Omental fat pad (tissue), 3 donors: ENCODE measurements at regions not wholly inside any gene's neighbourhood (a gene's known extent, or its start where the extent isn't known, plus 50 kb on each side); places are given as distances from the start of the nearest gene placed in this dataset.

ENCODE experiments used
- ATAC-seq: fragments of 150-250 bp; one replicate; pipeline ENCODE4 v1.9.1; 2016; ENCODE audit warnings: mild to moderate bottlenecking, moderate library complexity; ENCODE audit not compliant: low FRiP score
- DNase-seq: peaks from one replicate; pipeline ENCODE4 v3.0.0-alpha.2; 2019; ENCODE audit warnings: low spot score
- CTCF ChIP-seq, 3 donors: fragments of 450-650 bp; IDR thresholded peaks; one replicate each; pipeline ENCODE4 v1.5.1; 2016 to 2017; ENCODE audit warnings: antibody characterized with exemption in 3 of 3, mild to moderate bottlenecking in 3 of 3, moderate library complexity in 2 of 3

GRCh38 chr6:169048185-169048864 is 205.3 kb downstream of the THBS2 start:
- no peak for TF ChIP-seq CTCF (IDR thresholded peaks at IDR 0.05)
- ATAC-seq (no peak), DNase-seq (no peak)

- no peak for DNase-seq
- no peak for TF ChIP-seq CTCF (IDR thresholded peaks at IDR 0.05)
- ATAC-seq, result no peak
These were observed 206.3 kb downstream of the THBS2 start for GRCh38 chr6:169047345-169047744.

- TF ChIP-seq CTCF (IDR thresholded peaks at IDR 0.05), result no peak
- no peak for ATAC-seq
- no peak for DNase-seq
These were observed 207.0 kb downstream of the THBS2 start for GRCh38 chr6:169046483-169047192.

GRCh38 chr6:169046021-169046420 is 207.6 kb downstream of the THBS2 start:
- TF ChIP-seq CTCF (IDR thresholded peaks at IDR 0.05), result no peak
- no peak for DNase-seq
- no peak for ATAC-seq

- TF ChIP-seq CTCF (IDR thresholded peaks at IDR 0.05), result no peak
- no peak for DNase-seq
- ATAC-seq, result no peak
These were observed 208.2 kb downstream of the THBS2 start for GRCh38 chr6:169045486-169045885.

- no peak for DNase-seq
- no peak for ATAC-seq
- TF ChIP-seq CTCF (IDR thresholded peaks at IDR 0.05), result no peak
These were observed 209.0 kb downstream of the THBS2 start for GRCh38 chr6:169044381-169045230.
